ENCODE measurements at regions not wholly inside any gene's neighbourhood (a gene's known extent, or its start where the extent isn't known, plus 50 kb on each side); places are given as distances from the start of the nearest gene placed in this dataset.

DNA sequence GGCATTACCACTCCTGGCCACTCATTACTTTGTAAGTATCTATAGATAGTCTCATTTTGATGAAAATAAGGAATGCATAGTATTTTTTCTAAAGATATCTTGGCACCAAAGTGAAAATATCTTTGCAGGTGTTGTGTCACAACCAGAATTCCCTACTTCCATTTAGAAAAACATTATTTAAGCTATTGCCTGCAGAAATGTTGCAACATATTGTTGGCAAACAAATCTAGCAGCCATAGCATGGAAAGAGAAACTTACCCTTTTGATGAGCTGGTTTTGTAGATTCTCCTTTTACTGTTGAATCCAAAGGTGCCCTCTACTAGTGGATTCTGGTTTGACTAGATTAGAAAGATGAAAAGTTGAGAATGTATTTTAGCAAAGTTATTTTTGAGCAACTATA, 138.8 kb downstream of the AREG start:
- intact Hi-C loops (cut with DNase I; ENCODE audit: low total_unique reads) = no loop called here
- no peak overlapping the region for H3K4me3 ChIP-seq (ENCODE audit: low read depth, poor library complexity, severe bottlenecking)
- DNase-seq (ENCODE audit: low spot score in 2 of 2) = no peak
- TF ChIP-seq, protein P1, sequence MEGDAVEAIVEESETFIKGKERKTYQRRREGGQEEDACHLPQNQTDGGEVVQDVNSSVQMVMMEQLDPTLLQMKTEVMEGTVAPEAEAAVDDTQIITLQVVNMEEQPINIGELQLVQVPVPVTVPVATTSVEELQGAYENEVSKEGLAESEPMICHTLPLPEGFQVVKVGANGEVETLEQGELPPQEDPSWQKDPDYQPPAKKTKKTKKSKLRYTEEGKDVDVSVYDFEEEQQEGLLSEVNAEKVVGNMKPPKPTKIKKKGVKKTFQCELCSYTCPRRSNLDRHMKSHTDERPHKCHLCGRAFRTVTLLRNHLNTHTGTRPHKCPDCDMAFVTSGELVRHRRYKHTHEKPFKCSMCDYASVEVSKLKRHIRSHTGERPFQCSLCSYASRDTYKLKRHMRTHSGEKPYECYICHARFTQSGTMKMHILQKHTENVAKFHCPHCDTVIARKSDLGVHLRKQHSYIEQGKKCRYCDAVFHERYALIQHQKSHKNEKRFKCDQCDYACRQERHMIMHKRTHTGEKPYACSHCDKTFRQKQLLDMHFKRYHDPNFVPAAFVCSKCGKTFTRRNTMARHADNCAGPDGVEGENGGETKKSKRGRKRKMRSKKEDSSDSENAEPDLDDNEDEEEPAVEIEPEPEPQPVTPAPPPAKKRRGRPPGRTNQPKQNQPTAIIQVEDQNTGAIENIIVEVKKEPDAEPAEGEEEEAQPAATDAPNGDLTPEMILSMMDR (IDR thresholded peaks at IDR 0.05) = no peak
- no peak for TF ChIP-seq POLR2A (IDR thresholded peaks at IDR 0.05)

DNA sequence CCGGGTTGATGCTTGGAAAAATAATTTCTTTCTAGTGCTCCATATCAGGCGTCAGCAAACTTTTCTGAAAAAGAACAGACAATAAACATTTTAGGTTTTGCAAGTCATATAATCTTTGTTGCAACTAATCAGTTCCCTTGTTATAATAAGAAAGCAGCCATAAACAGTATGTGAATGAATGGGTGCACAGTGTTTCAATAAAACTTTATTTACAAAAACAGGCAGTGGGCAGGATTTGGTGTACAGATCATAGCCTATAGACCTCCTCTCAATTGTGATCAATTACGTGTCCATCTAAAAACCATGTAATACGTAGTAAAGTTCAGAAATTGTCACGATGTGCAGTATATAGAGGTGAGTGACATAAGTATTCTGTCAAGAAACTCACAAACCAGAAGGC, 143.4 kb downstream of the AREG start:
- TF ChIP-seq, protein P1 (IDR thresholded peaks at IDR 0.05) = no peak
- TF ChIP-seq POLR2A (IDR thresholded peaks at IDR 0.05) = no peak
- intact Hi-C loops (cut with DNase I; ENCODE audit: low total_unique reads) = no loop called here

GRCh38 chr4:74590476-74590875, 145.5 kb downstream of the AREG start:
- TF ChIP-seq POLR2A (IDR thresholded peaks at IDR 0.05) = no peak
- TF ChIP-seq, protein P1 (IDR thresholded peaks at IDR 0.05) = no peak

More for the DNA sequence above, 143.4 kb downstream of the AREG start:
- no peak overlapping the region for H3K4me3 ChIP-seq (ENCODE audit: low read depth, poor library complexity, severe bottlenecking)
- 90 to 91% methylated on average over 5 of the region's 5 CpGs for WGBS, 2 donors
- no peak for DNase-seq (ENCODE audit: low spot score in 2 of 2)

GRCh38 chr4:74598611-74599325, 153.8 kb downstream of the AREG start:
- intact Hi-C loops (cut with DNase I; ENCODE audit: low total_unique reads) = no loop called here
- no peak overlapping the region for H3K4me3 ChIP-seq (ENCODE audit: low read depth, poor library complexity, severe bottlenecking)
- WGBS, 2 donors = 65 to 70% methylated on average over 4 of the region's 4 CpGs
- TF ChIP-seq POLR2A (IDR thresholded peaks at IDR 0.05) = no peak
- TF ChIP-seq, protein P1 (IDR thresholded peaks at IDR 0.05) = no peak
- DNase-seq (ENCODE audit: low spot score in 2 of 2) = no peak

More at GRCh38 chr4:74590476-74590875, 145.5 kb downstream of the AREG start:
- no peak overlapping the region for H3K4me3 ChIP-seq (ENCODE audit: low read depth, poor library complexity, severe bottlenecking)
- intact Hi-C loops (cut with DNase I; ENCODE audit: low total_unique reads) = no loop called here
- DNase-seq (ENCODE audit: low spot score in 2 of 2) = no peak

DNA sequence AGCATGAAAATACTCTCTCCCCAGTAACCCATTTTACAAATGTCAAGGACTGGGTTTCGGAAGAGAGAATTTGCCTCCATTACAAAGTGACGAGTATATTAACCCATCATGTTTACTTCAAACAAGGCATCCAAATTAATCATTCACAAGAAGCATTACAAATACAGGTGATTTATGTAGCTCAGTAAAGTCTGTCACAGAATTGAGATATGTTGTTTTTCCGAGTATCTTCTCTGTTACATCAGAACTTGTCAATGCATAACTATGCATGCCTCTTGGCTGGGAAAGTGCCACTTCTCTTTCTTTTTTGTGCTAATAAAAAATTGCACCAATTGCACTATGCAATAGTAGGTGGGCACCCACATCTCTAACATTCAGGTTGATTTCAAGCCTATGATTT, 158.2 kb downstream of the AREG start:
- DNase-seq (ENCODE audit: low spot score in 2 of 2) = no peak
- no peak overlapping the region for H3K4me3 ChIP-seq (ENCODE audit: low read depth, poor library complexity, severe bottlenecking)
- TF ChIP-seq, protein P1 (IDR thresholded peaks at IDR 0.05) = no peak
- no peak for TF ChIP-seq POLR2A (IDR thresholded peaks at IDR 0.05)
- 73 to 81% methylated on average over 3 of the region's 3 CpGs for WGBS, 2 donors
- intact Hi-C loops (cut with DNase I; ENCODE audit: low total_unique reads) = no loop called here

All from lower leg skin (tissue), 4 donors.